NT2/D1 (cell line): ENCODE measurements at regions not wholly inside any gene's neighbourhood (a gene's known extent, or its start where the extent isn't known, plus 50 kb on each side); places are given as distances from the start of the nearest gene placed in this dataset.

ENCODE experiments used
- YY1 ChIP-seq: IDR thresholded peaks from 2 replicates; pipeline ENCODE4 v1.6.1; 2011; ENCODE audit not compliant: insufficient read length, insufficient read depth
- ZNF274 ChIP-seq: IDR thresholded peaks from 2 replicates; pipeline ENCODE4 v1.6.1; 2011; ENCODE audit warnings: mild to moderate bottlenecking, low read depth, low read length

- TF ChIP-seq ZNF274 = no peak
- no peak for TF ChIP-seq YY1
Observed at GRCh38 chr9:79222483-79222882, 349.3 kb upstream of the TLE4 start.
